Spleen (tissue), 7 donors: ENCODE measurements at regions not wholly inside any gene's neighbourhood (a gene's known extent, or its start where the extent isn't known, plus 50 kb on each side); places are given as distances from the start of the nearest gene placed in this dataset.

Experiments used
- CTCF ChIP-seq, 11 experiments: fragments of 200-600 bp in 7 of 11; fragments of 450-650 bp in 4 of 11; sonication (generic) in 4 of 11; IDR thresholded peaks in 8 of 11; conservative IDR thresholded peaks in 3 of 11; 1 replicate in 7 of 11; 2 replicates in 4 of 11; pipeline versions ENCODE4 v1.4.0 to v1.8.0; 2016 to 2021; ENCODE audit warnings: antibody characterized with exemption in 11 of 11, inconsistent platforms in 4 of 11, mild to moderate bottlenecking in 1 of 11
- POLR2A ChIP-seq, 3 donors: fragments of 450-650 bp; IDR thresholded peaks; one replicate each; pipeline ENCODE4 v1.5.1; 2017; ENCODE audit warnings: antibody characterized with exemption in 3 of 3, mild to moderate bottlenecking in 1 of 3
- POLR2AphosphoS5 ChIP-seq, 3 donors: sonication (generic); formaldehyde crosslinking; IDR thresholded peaks; one replicate each; pipeline ENCODE4 v1.5.1; 2017; ENCODE audit warnings: antibody characterized with exemption in 3 of 3
- donor health status: DM: no; HTN: no; CAD: no; lungs with moderate emphysema.
- donor health status: DM: no; HTN: no; CAD: no.
- donor health status: DM: no; HTN: no; CAD: no.

GRCh38 chr5:67259548-67260215 is 63.1 kb upstream of the CD180 start:
- TF ChIP-seq CTCF (IDR thresholded peaks at IDR 0.05 in 8 of 11, conservative IDR thresholded peaks at IDR 0.05 in 3 of 11) (no peak), POLR2A (IDR thresholded peaks at IDR 0.05) (no peak), POLR2AphosphoS5 (IDR thresholded peaks at IDR 0.05) (no peak)
